ENCODE measurements at regions not wholly inside any gene's neighbourhood (a gene's known extent, or its start where the extent isn't known, plus 50 kb on each side); places are given as distances from the start of the nearest gene placed in this dataset.
"Not testable (repeated sequence)": the region's sequence is repeated elsewhere in the genome, so short reads cannot be mapped to it uniquely, and the experiment has no call there.

DNA sequence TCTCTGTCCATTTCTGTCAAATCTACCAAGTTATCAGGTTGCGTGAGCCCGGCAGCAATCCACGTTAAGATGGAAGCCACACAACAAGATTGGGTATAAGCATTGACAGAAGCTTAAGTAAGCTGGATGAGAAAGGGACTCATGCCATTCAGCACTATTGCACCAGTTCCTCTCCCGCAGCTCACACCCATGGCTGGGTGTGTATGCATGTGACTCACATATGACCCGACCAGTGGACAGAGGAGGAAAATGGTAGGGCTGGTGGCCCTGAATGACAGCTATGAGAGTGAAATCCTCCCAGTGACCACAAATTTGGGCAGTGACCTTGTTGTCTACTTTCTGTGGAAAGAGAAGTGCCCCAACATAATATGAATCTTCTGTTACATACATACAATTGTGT is 113.5 kb downstream of the OTOR start:
- Histone ChIP-seq H3K36me3 (ENCODE audit: control insufficient read depth in 3 of 3, insufficient read depth in 3 of 3, low read length in 3 of 3) (no peaks in the 10 kb centered on the region), H3K4me3 (ENCODE audit: low read length in 3 of 3) (no peak overlapping the region), H3K4me1 (ENCODE audit: control insufficient read depth in 3 of 3, insufficient read depth in 3 of 3, low read length in 3 of 3) (no peaks in the 10 kb centered on the region), H3K9me3 (ENCODE audit: control insufficient read depth in 3 of 3, low read length in 3 of 3) (no peaks in the 10 kb centered on the region), H3K9ac (ENCODE audit: low read depth in 1 of 3, low read length in 3 of 3) (no peak overlapping the region), H3K27ac (ENCODE audit: low read depth, low read length) (no peak overlapping the region), H3K27me3 (ENCODE audit: control insufficient read depth in 3 of 3, insufficient read depth in 3 of 3, low read length in 3 of 3) (no peaks in the 10 kb centered on the region)

DNA sequence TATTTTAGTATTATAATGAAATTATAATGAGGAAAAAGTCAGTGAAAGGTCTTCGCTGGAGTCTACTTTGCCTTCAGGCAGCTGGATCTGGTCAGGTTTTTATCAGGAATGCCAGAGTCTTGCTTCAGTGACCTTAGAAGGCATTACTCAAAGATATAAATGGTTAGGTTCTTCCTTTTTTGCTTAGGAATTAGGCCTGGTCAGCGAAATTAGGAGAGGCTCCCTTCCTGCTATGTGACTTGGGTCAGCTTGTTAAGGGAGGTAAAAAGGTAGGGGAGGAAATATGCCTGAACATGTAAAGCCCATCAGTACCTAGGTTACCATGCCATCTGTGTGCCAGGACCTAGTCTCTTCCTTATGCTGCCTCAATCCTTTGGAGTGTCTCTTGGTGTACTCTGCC is 115.1 kb downstream of the OTOR start:
- Histone ChIP-seq H3K9me3 (ENCODE audit: control insufficient read depth in 3 of 3, low read length in 3 of 3) (no peaks in the 10 kb centered on the region), H3K27ac (ENCODE audit: low read depth, low read length) (no peak overlapping the region), H3K27me3 (ENCODE audit: control insufficient read depth in 3 of 3, insufficient read depth in 3 of 3, low read length in 3 of 3) (no peaks in the 10 kb centered on the region), H3K4me1 (ENCODE audit: control insufficient read depth in 3 of 3, insufficient read depth in 3 of 3, low read length in 3 of 3) (no peaks in the 10 kb centered on the region), H3K9ac (ENCODE audit: low read depth in 1 of 3, low read length in 3 of 3) (no peak overlapping the region), H3K36me3 (ENCODE audit: control insufficient read depth in 3 of 3, insufficient read depth in 3 of 3, low read length in 3 of 3) (no peaks in the 10 kb centered on the region), H3K4me3 (ENCODE audit: low read length in 3 of 3) (no peak overlapping the region)

DNA sequence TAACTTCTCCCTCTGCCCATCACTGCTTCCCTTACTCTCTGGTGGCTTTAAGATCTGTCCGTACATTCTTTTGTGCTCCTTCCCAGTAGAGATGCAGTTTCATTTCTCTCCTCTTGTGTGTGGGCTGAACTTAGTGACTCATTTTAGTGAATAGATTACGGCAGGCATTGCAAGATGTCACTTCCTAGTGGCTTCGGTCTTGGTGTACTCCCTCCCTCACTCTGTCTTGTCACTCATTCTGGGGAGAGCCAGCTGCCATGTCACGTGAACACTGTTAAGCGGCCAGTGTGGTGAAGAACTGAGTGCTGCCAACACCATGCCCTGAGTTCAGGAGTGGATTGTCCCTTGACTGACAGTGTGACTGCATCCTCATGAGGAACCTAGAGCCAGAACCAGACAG is 115.9 kb downstream of the OTOR start:
- H3K27me3 ChIP-seq (ENCODE audit: control insufficient read depth in 3 of 3, insufficient read depth in 3 of 3, low read length in 3 of 3), result no peaks in the 10 kb centered on the region
- no peak overlapping the region for H3K4me3 ChIP-seq (ENCODE audit: low read length in 3 of 3)
- H3K9ac ChIP-seq (ENCODE audit: low read depth in 1 of 3, low read length in 3 of 3), result no peak overlapping the region
- no peaks in the 10 kb centered on the region for H3K9me3 ChIP-seq (ENCODE audit: control insufficient read depth in 3 of 3, low read length in 3 of 3)
- no peak overlapping the region for H3K27ac ChIP-seq (ENCODE audit: low read depth, low read length)
- H3K4me1 ChIP-seq (ENCODE audit: control insufficient read depth in 3 of 3, insufficient read depth in 3 of 3, low read length in 3 of 3), result no peaks in the 10 kb centered on the region
- H3K36me3 ChIP-seq (ENCODE audit: control insufficient read depth in 3 of 3, insufficient read depth in 3 of 3, low read length in 3 of 3), result no peaks in the 10 kb centered on the region

DNA sequence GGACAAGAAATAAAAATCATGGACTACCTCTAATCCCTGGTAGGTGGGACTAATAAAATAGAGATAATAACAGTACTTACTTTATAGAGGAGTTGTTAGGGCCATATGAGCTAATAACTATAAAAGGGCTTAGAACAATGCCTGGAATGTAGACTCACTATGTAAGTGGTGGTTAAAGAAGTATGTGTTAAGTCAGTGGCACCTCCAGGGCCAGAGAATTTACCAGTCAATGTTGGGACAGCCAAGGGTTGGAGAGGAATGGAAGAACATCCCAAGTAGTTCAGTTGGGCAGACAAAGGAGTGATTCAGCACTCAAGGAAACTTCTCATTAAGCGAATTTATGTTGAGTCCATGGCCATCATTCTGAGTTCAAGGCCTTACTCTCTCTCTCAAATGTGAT is 116.8 kb downstream of the OTOR start:
- no peaks in the 10 kb centered on the region for H3K36me3 ChIP-seq (ENCODE audit: control insufficient read depth in 3 of 3, insufficient read depth in 3 of 3, low read length in 3 of 3)
- H3K9ac ChIP-seq (ENCODE audit: low read depth in 1 of 3, low read length in 3 of 3), result no peak overlapping the region
- no peaks in the 10 kb centered on the region for H3K4me1 ChIP-seq (ENCODE audit: control insufficient read depth in 3 of 3, insufficient read depth in 3 of 3, low read length in 3 of 3)
- H3K27me3 ChIP-seq (ENCODE audit: control insufficient read depth in 3 of 3, insufficient read depth in 3 of 3, low read length in 3 of 3), result no peaks in the 10 kb centered on the region
- no peak overlapping the region for H3K27ac ChIP-seq (ENCODE audit: low read depth, low read length)
- H3K4me3 ChIP-seq (ENCODE audit: low read length in 3 of 3), result no peak overlapping the region
- no peaks in the 10 kb centered on the region for H3K9me3 ChIP-seq (ENCODE audit: control insufficient read depth in 3 of 3, low read length in 3 of 3)

GRCh38 chr20:16865406-16865805 is 117.2 kb downstream of the OTOR start:
- Histone ChIP-seq H3K4me3 (ENCODE audit: low read length in 3 of 3) (no peak overlapping the region), H3K36me3 (ENCODE audit: control insufficient read depth in 3 of 3, insufficient read depth in 3 of 3, low read length in 3 of 3) (no peaks in the 10 kb centered on the region), H3K9me3 (ENCODE audit: control insufficient read depth in 3 of 3, low read length in 3 of 3) (no peaks in the 10 kb centered on the region), H3K27ac (ENCODE audit: low read depth, low read length) (no peak overlapping the region), H3K4me1 (ENCODE audit: control insufficient read depth in 3 of 3, insufficient read depth in 3 of 3, low read length in 3 of 3) (no peaks in the 10 kb centered on the region), H3K9ac (ENCODE audit: low read depth in 1 of 3, low read length in 3 of 3) (no peak overlapping the region), H3K27me3 (ENCODE audit: control insufficient read depth in 3 of 3, insufficient read depth in 3 of 3, low read length in 3 of 3) (no peaks in the 10 kb centered on the region)

GRCh38 chr20:16873124-16873523 is 125.0 kb downstream of the OTOR start:
- not testable (repeated sequence) for H3K27ac ChIP-seq (ENCODE audit: low read depth, low read length); H3K4me1 ChIP-seq (ENCODE audit: control insufficient read depth in 3 of 3, insufficient read depth in 3 of 3, low read length in 3 of 3); H3K36me3 ChIP-seq (ENCODE audit: control insufficient read depth in 3 of 3, insufficient read depth in 3 of 3, low read length in 3 of 3); H3K9me3 ChIP-seq (ENCODE audit: control insufficient read depth in 3 of 3, low read length in 3 of 3); H3K9ac ChIP-seq (ENCODE audit: low read depth in 1 of 3, low read length in 3 of 3); H3K27me3 ChIP-seq (ENCODE audit: control insufficient read depth in 3 of 3, insufficient read depth in 3 of 3, low read length in 3 of 3); H3K4me3 ChIP-seq (ENCODE audit: low read length in 3 of 3)

- no peak overlapping the region for H3K4me3 ChIP-seq (ENCODE audit: low read length in 3 of 3)
These were observed 128.9 kb downstream of the OTOR start for GRCh38 chr20:16877053-16877554.

GRCh38 chr20:16885746-16886145 is 137.6 kb downstream of the OTOR start:
- Histone ChIP-seq H3K9me3 (ENCODE audit: control insufficient read depth in 3 of 3, low read length in 3 of 3) (peaks cover 0 to 2% (median 0%) of the 10 kb centered on the region in 3 donors), H3K36me3 (ENCODE audit: control insufficient read depth in 3 of 3, insufficient read depth in 3 of 3, low read length in 3 of 3) (no peaks in the 10 kb centered on the region), H3K9ac (ENCODE audit: low read depth in 1 of 3, low read length in 3 of 3) (no peak overlapping the region), H3K27me3 (ENCODE audit: control insufficient read depth in 3 of 3, insufficient read depth in 3 of 3, low read length in 3 of 3) (no peaks in the 10 kb centered on the region), H3K27ac (ENCODE audit: low read depth, low read length) (no peak overlapping the region), H3K4me3 (ENCODE audit: low read length in 3 of 3) (no peak overlapping the region), H3K4me1 (ENCODE audit: control insufficient read depth in 3 of 3, insufficient read depth in 3 of 3, low read length in 3 of 3) (no peaks in the 10 kb centered on the region)

More at GRCh38 chr20:16877053-16877554, 128.9 kb downstream of the OTOR start:
- no peaks in the 10 kb centered on the region for H3K36me3 ChIP-seq (ENCODE audit: control insufficient read depth in 3 of 3, insufficient read depth in 3 of 3, low read length in 3 of 3)
- no peaks in the 10 kb centered on the region for H3K9me3 ChIP-seq (ENCODE audit: control insufficient read depth in 3 of 3, low read length in 3 of 3)
- H3K27ac ChIP-seq (ENCODE audit: low read depth, low read length), result no peak overlapping the region
- H3K27me3 ChIP-seq (ENCODE audit: control insufficient read depth in 3 of 3, insufficient read depth in 3 of 3, low read length in 3 of 3), result no peaks in the 10 kb centered on the region
- H3K4me1 ChIP-seq (ENCODE audit: control insufficient read depth in 3 of 3, insufficient read depth in 3 of 3, low read length in 3 of 3), result no peaks in the 10 kb centered on the region
- H3K9ac ChIP-seq (ENCODE audit: low read depth in 1 of 3, low read length in 3 of 3), result no peak overlapping the region

DNA sequence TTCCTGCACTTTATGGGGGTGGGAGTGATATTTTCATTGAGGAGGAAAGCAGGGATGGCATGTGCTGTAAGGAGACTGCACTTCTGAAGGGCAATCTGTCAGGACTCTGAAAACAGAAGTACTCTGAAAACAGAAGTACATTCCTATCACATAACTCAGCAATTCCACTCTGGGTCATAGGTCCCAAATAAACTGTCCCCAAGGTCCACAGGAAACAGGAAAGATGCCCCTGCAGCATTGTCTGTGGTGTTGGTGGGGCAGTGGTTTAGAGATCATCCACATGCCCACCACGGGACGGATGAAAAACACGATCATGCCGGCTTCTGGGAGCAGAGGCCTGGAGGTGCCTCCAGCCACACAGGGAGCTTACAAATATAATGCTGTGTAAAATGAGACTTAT is 150.3 kb downstream of the OTOR start:
- H3K9me3 ChIP-seq (ENCODE audit: control insufficient read depth in 3 of 3, low read length in 3 of 3), result no peaks in the 10 kb centered on the region
- no peak overlapping the region for H3K9ac ChIP-seq (ENCODE audit: low read depth in 1 of 3, low read length in 3 of 3)

GRCh38 chr20:16902662-16903061 is 154.5 kb downstream of the OTOR start:
- H3K4me1 ChIP-seq (ENCODE audit: control insufficient read depth in 3 of 3, insufficient read depth in 3 of 3, low read length in 3 of 3), result no peaks in the 10 kb centered on the region
- no peak overlapping the region for H3K27ac ChIP-seq (ENCODE audit: low read depth, low read length)
- H3K4me3 ChIP-seq (ENCODE audit: low read length in 3 of 3), result no peak overlapping the region
- no peak overlapping the region for H3K9ac ChIP-seq (ENCODE audit: low read depth in 1 of 3, low read length in 3 of 3)
- H3K36me3 ChIP-seq (ENCODE audit: control insufficient read depth in 3 of 3, insufficient read depth in 3 of 3, low read length in 3 of 3), result no peaks in the 10 kb centered on the region
- H3K9me3 ChIP-seq (ENCODE audit: control insufficient read depth in 3 of 3, low read length in 3 of 3), result peaks cover 0 to 4% (median 0%) of the 10 kb centered on the region in 3 donors
- H3K27me3 ChIP-seq (ENCODE audit: control insufficient read depth in 3 of 3, insufficient read depth in 3 of 3, low read length in 3 of 3), result no peaks in the 10 kb centered on the region

More for the DNA sequence above, 150.3 kb downstream of the OTOR start:
- Histone ChIP-seq H3K36me3 (ENCODE audit: control insufficient read depth in 3 of 3, insufficient read depth in 3 of 3, low read length in 3 of 3) (no peaks in the 10 kb centered on the region), H3K27me3 (ENCODE audit: control insufficient read depth in 3 of 3, insufficient read depth in 3 of 3, low read length in 3 of 3) (no peaks in the 10 kb centered on the region), H3K4me1 (ENCODE audit: control insufficient read depth in 3 of 3, insufficient read depth in 3 of 3, low read length in 3 of 3) (no peaks in the 10 kb centered on the region), H3K4me3 (ENCODE audit: low read length in 3 of 3) (no peak overlapping the region), H3K27ac (ENCODE audit: low read depth, low read length) (no peak overlapping the region)

- peaks cover 0 to 4% (median 0%) of the 10 kb centered on the region in 3 donors for H3K9me3 ChIP-seq (ENCODE audit: control insufficient read depth in 3 of 3, low read length in 3 of 3)
- no peak overlapping the region for H3K9ac ChIP-seq (ENCODE audit: low read depth in 1 of 3, low read length in 3 of 3)
- no peaks in the 10 kb centered on the region for H3K27me3 ChIP-seq (ENCODE audit: control insufficient read depth in 3 of 3, insufficient read depth in 3 of 3, low read length in 3 of 3)
- H3K36me3 ChIP-seq (ENCODE audit: control insufficient read depth in 3 of 3, insufficient read depth in 3 of 3, low read length in 3 of 3), result no peaks in the 10 kb centered on the region
- no peaks in the 10 kb centered on the region for H3K4me1 ChIP-seq (ENCODE audit: control insufficient read depth in 3 of 3, insufficient read depth in 3 of 3, low read length in 3 of 3)
- no peak overlapping the region for H3K27ac ChIP-seq (ENCODE audit: low read depth, low read length)
- no peak overlapping the region for H3K4me3 ChIP-seq (ENCODE audit: low read length in 3 of 3)
These were observed 156.6 kb downstream of the OTOR start for GRCh38 chr20:16904751-16905150.

All from skeletal muscle tissue (tissue), 3 donors.